AG10803 (cell line): ENCODE measurements at regions not wholly inside any gene's neighbourhood (a gene's known extent, or its start where the extent isn't known, plus 50 kb on each side); places are given as distances from the start of the nearest gene placed in this dataset.
"Not testable (repeated sequence)": the region's sequence is repeated elsewhere in the genome, so short reads cannot be mapped to it uniquely, and the experiment has no call there.

Experiments
- DNase-seq: peaks from one replicate; pipeline ENCODE4 v3.0.0; 2010; ENCODE audit warnings: low read depth
- H3K4me3 ChIP-seq: 2 replicates; pipeline ENCODE4 v1.5.1; 2011; ENCODE audit warnings: mild to moderate bottlenecking, low read length, control low read depth
- CTCF ChIP-seq: conservative IDR thresholded peaks from 2 replicates; pipeline ENCODE4 v1.5.1; 2011; ENCODE audit warnings: mild to moderate bottlenecking, low read length, control low read depth, inconsistent platforms

- TF ChIP-seq CTCF = no peak
- no peak overlapping the region for H3K4me3 ChIP-seq
- no peak for DNase-seq
Observed at GRCh38 chr1:238745069-238745468, 641.3 kb upstream of the CHRM3 start.

GRCh38 chr1:238738892-238739291, 647.5 kb upstream of the CHRM3 start:
- H3K4me3 ChIP-seq = no peak overlapping the region
- no peak for TF ChIP-seq CTCF
- DNase-seq = peak; percentile 6

GRCh38 chr1:238727670-238728069, 658.7 kb upstream of the CHRM3 start:
- no peak for DNase-seq
- H3K4me3 ChIP-seq = no peak overlapping the region
- TF ChIP-seq CTCF = no peak

- DNase-seq = no peak
- TF ChIP-seq CTCF = no peak
- H3K4me3 ChIP-seq = no peak overlapping the region
Observed at GRCh38 chr1:238722812-238723211, 663.6 kb upstream of the CHRM3 start.

GRCh38 chr1:238710697-238711096, 675.7 kb upstream of the CHRM3 start:
- no peak overlapping the region for H3K4me3 ChIP-seq
- no peak for DNase-seq
- TF ChIP-seq CTCF = no peak

- no peak for DNase-seq
- no peak overlapping the region for H3K4me3 ChIP-seq
- TF ChIP-seq CTCF = no peak
Observed at GRCh38 chr1:238701024-238701423, 685.3 kb upstream of the CHRM3 start.

GRCh38 chr1:238690415-238690814, 696.0 kb upstream of the CHRM3 start:
- DNase-seq = no peak

GRCh38 chr1:238684576-238684975, 701.8 kb upstream of the CHRM3 start:
- H3K4me3 ChIP-seq, DNase-seq: not testable (repeated sequence)

More at GRCh38 chr1:238690415-238690814, 696.0 kb upstream of the CHRM3 start:
- H3K4me3 ChIP-seq = no peak overlapping the region
- no peak for TF ChIP-seq CTCF
